Loucy (cell line): ENCODE measurements at regions not wholly inside any gene's neighbourhood (a gene's known extent, or its start where the extent isn't known, plus 50 kb on each side); places are given as distances from the start of the nearest gene placed in this dataset.

Experiments
- CTCF ChIP-seq: fragments of 200-600 bp; sonication (generic); conservative IDR thresholded peaks from 2 replicates; pipeline ENCODE4 v1.5.1; 2014; ENCODE audit warnings: mild to moderate bottlenecking, antibody characterized with exemption, low read length
- EZH2phosphoT487 ChIP-seq: fragments of 200-600 bp; IDR thresholded peaks from 2 replicates; pipeline ENCODE4 v1.6.1; 2018; ENCODE audit warnings: antibody characterized with exemption, mild to moderate bottlenecking, moderate library complexity, borderline replicate concordance

- no peak for TF ChIP-seq CTCF
- no peak for TF ChIP-seq EZH2phosphoT487
Measured at GRCh38 chr5:156128026-156128425, 198.9 kb upstream of the SGCD start.
